Glomerular visceral epithelial cell (primary cell): ENCODE measurements at regions not wholly inside any gene's neighbourhood (a gene's known extent, or its start where the extent isn't known, plus 50 kb on each side); places are given as distances from the start of the nearest gene placed in this dataset.

Experiments
- DNase-seq: peaks from one replicate; pipeline ENCODE4 v3.0.0-alpha.2; 2016; ENCODE audit errors: extremely low spot score

DNA sequence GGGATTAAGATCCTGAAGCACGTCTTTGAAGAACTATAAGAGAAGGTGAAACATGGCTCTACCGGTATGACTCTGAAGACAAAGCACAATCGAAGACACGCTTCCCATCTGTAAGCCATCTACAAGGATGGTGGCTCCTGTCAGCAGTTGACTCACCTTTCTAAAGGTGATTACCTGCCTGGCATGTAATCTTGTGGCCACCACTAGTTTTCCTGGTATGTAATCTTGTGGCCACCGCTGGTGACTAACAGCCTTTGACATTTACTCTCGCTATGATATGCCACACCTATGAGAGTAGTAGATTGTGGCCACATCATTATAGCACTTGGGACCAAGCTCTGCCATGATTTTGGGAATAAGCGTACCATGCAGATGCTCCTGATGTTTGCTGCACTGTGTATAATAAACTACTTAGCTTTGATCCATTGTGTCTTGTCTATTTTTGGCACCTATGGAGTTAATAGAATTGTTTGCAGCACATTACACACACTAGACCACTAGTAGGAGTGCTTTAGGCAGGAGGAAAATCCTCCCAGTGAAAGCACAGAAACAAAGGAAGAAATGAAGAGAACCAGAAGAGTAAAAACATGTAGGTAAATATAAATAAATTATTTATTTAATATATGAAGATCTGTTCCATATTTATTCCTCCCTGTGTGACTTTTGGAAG is 59.8 kb downstream of the VAX1 start:
- DNase-seq: no peak

DNA sequence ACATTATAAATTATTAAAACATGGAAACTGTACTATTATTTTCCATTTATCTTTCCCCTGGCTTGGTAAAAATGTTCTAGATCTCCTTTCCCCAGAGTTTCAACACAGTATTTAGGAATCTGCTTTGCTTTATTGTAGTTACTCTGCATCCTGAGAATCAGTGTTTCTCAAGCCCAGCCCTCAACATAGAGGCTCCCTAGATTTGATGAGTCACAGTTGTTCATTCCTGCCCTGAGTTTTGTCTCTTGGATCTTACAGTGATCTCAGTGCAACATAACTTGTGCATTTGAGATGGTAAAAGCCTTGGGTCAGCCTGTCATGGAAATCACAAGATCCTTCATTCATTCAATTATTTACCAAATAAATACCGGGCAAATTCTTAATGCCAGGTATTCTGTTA is 63.0 kb downstream of the VAX1 start:
- no peak for DNase-seq

- peak; percentile 4 for DNase-seq
Measured at GRCh38 chr10:117074621-117075020, 63.4 kb downstream of the VAX1 start.

- no peak for DNase-seq
Measured at GRCh38 chr10:117071286-117072050, 66.5 kb upstream of the SHTN1 start.
